ENCODE measurements at regions not wholly inside any gene's neighbourhood (a gene's known extent, or its start where the extent isn't known, plus 50 kb on each side); places are given as distances from the start of the nearest gene placed in this dataset.
A peak's percentile ranks its signal among the peaks of the same experiment; 100 is the strongest.

- peak overlapping the region in 3 of 4 donors; percentile 2 to 23 (median 4) for H3K27ac ChIP-seq
- TF ChIP-seq EP300 (IDR thresholded peaks at IDR 0.05; ENCODE audit: low read depth) (no peak), POLR2AphosphoS5 (IDR thresholded peaks at IDR 0.05) (no peak), POLR2A (IDR thresholded peaks at IDR 0.05) (no peak), CTCF (IDR thresholded peaks at IDR 0.05) (no peak)
These were observed 81.1 kb upstream of the NEO1 start for GRCh38 chr15:72970933-72971760.

GRCh38 chr15:72968531-72968922 is 83.7 kb upstream of the NEO1 start:
- intact Hi-C loops (cut with DNase I; ENCODE audit: low total_unique reads) = no loop called here
- Histone ChIP-seq H3K4me1 (peaks cover 0 to 32% (median 15%) of the 10 kb centered on the region in 4 donors), H3K4me3 (no peak overlapping the region), H3K36me3 (no peaks in the 10 kb centered on the region), H3K27ac (peak overlapping the region; percentile 57 to 74 (median 68)), H3K9me3 (no peaks in the 10 kb centered on the region), H3K27me3 (no peaks in the 10 kb centered on the region)
- peak; percentile 86 for DNase-seq
- in situ Hi-C loops (cut with MboI; ENCODE audit: low pct_ligation_motif_present in 1 of 4, low pct_unique_long_range_greater_than_20kb in 1 of 4, low sequenced_read_pairs in 3 of 4) = no loop called here
- 17 to 23% methylated on average over 4 to 5 of the region's 5 CpGs for WGBS, 2 donors (ENCODE audit: low coverage in 1 of 2)
- no peak for TF ChIP-seq POLR2AphosphoS5 (IDR thresholded peaks at IDR 0.05)
- TF ChIP-seq CTCF (IDR thresholded peaks at IDR 0.05) = no peak
- TF ChIP-seq POLR2A (IDR thresholded peaks at IDR 0.05) = no peak
- no peak for TF ChIP-seq EP300 (IDR thresholded peaks at IDR 0.05; ENCODE audit: low read depth)

More at GRCh38 chr15:72970933-72971760, 81.1 kb upstream of the NEO1 start:
- in situ Hi-C loops (cut with MboI; ENCODE audit: low pct_ligation_motif_present in 1 of 4, low pct_unique_long_range_greater_than_20kb in 1 of 4, low sequenced_read_pairs in 3 of 4) = no loop called here
- WGBS, 2 donors (ENCODE audit: low coverage in 1 of 2) = 38 to 44% methylated on average over 9 to 12 of the region's 12 CpGs
- Histone ChIP-seq H3K27me3 (no peaks in the 10 kb centered on the region), H3K4me1 (peaks cover 0 to 29% (median 11%) of the 10 kb centered on the region in 4 donors), H3K4me3 (no peak overlapping the region), H3K9me3 (no peaks in the 10 kb centered on the region), H3K36me3 (no peaks in the 10 kb centered on the region)
- intact Hi-C loops (cut with DNase I; ENCODE audit: low total_unique reads) = no loop called here
- DNase-seq = no peak

GRCh38 chr15:72967811-72968530 is 84.3 kb upstream of the NEO1 start:
- Histone ChIP-seq H3K9me3 (no peaks in the 10 kb centered on the region), H3K27ac (peak overlapping the region; percentile 57 to 74 (median 68)), H3K4me1 (peaks cover 0 to 32% (median 15%) of the 10 kb centered on the region in 4 donors), H3K27me3 (no peaks in the 10 kb centered on the region), H3K36me3 (no peaks in the 10 kb centered on the region), H3K4me3 (no peak overlapping the region)
- in situ Hi-C loops (cut with MboI; ENCODE audit: low pct_ligation_motif_present in 1 of 4, low pct_unique_long_range_greater_than_20kb in 1 of 4, low sequenced_read_pairs in 3 of 4) (no loop called here), intact Hi-C loops (cut with DNase I; ENCODE audit: low total_unique reads) (no loop called here)
- peak; percentile 68 for DNase-seq
- 34 to 50% methylated on average over 1 to 5 of the region's 5 CpGs for WGBS, 2 donors (ENCODE audit: low coverage in 1 of 2)
- TF ChIP-seq EP300 (IDR thresholded peaks at IDR 0.05; ENCODE audit: low read depth) (no peak), POLR2A (IDR thresholded peaks at IDR 0.05) (no peak), CTCF (IDR thresholded peaks at IDR 0.05) (no peak), POLR2AphosphoS5 (IDR thresholded peaks at IDR 0.05) (no peak)

- in situ Hi-C loops (cut with MboI; ENCODE audit: low pct_ligation_motif_present in 1 of 4, low pct_unique_long_range_greater_than_20kb in 1 of 4, low sequenced_read_pairs in 3 of 4) = no loop called here
- WGBS, 2 donors (ENCODE audit: low coverage in 1 of 2) = 40 to 66% methylated on average over 2 to 3 of the region's 3 CpGs
These were observed 84.9 kb upstream of the NEO1 start for GRCh38 chr15:72967397-72967796.

More at GRCh38 chr15:72967397-72967796, 84.9 kb upstream of the NEO1 start:
- no peaks in the 10 kb centered on the region for H3K27me3 ChIP-seq
- no peak for TF ChIP-seq EP300 (IDR thresholded peaks at IDR 0.05; ENCODE audit: low read depth)
- no peak for TF ChIP-seq POLR2A (IDR thresholded peaks at IDR 0.05)
- no peak for TF ChIP-seq POLR2AphosphoS5 (IDR thresholded peaks at IDR 0.05)
- no peak for TF ChIP-seq CTCF (IDR thresholded peaks at IDR 0.05)
- intact Hi-C loops (cut with DNase I; ENCODE audit: low total_unique reads) = no loop called here
- peaks cover 0 to 35% (median 18%) of the 10 kb centered on the region in 4 donors for H3K4me1 ChIP-seq
- no peaks in the 10 kb centered on the region for H3K36me3 ChIP-seq
- no peaks in the 10 kb centered on the region for H3K9me3 ChIP-seq
- no peak overlapping the region for H3K4me3 ChIP-seq
- H3K27ac ChIP-seq = peak overlapping the region; percentile 57 to 74 (median 68)
- no peak for DNase-seq
